Embryonic facial prominence (tissue), 1 donor: ENCODE measurements at regions not wholly inside any gene's neighbourhood (a gene's known extent, or its start where the extent isn't known, plus 50 kb on each side); places are given as distances from the start of the nearest gene placed in this dataset.
"Not testable (repeated sequence)": the region's sequence is repeated elsewhere in the genome, so short reads cannot be mapped to it uniquely, and the experiment has no call there.

ENCODE experiments used
- DNase-seq: peaks from one replicate; pipeline ENCODE4 v3.0.0-alpha.2; 2016; ENCODE audit errors: extremely low spot score

- no peak for DNase-seq
These were observed 530.7 kb upstream of the ADGRL2 start for GRCh38 chr1:81270051-81270450.

GRCh38 chr1:81264976-81265375 lies 535.8 kb upstream of the ADGRL2 start:
- no peak for DNase-seq

GRCh38 chr1:81259625-81260411 lies 540.9 kb upstream of the ADGRL2 start:
- DNase-seq = no peak

- DNase-seq = no peak
These were observed 546.2 kb upstream of the ADGRL2 start for GRCh38 chr1:81254560-81254959.

- DNase-seq = no peak
These were observed 546.7 kb upstream of the ADGRL2 start for GRCh38 chr1:81254068-81254467.

- no peak for DNase-seq
These were observed 548.1 kb upstream of the ADGRL2 start for GRCh38 chr1:81252471-81253151.

- not testable (repeated sequence) for DNase-seq
These were observed 549.9 kb upstream of the ADGRL2 start for GRCh38 chr1:81250825-81251224.

- not testable (repeated sequence) for DNase-seq
These were observed 555.5 kb upstream of the ADGRL2 start for GRCh38 chr1:81245084-81245715.

- not testable (repeated sequence) for DNase-seq
These were observed 556.1 kb upstream of the ADGRL2 start for GRCh38 chr1:81244612-81245011.

- no peak for DNase-seq
These were observed 558.6 kb upstream of the ADGRL2 start for GRCh38 chr1:81242103-81242502.

- no peak for DNase-seq
These were observed 562.6 kb upstream of the ADGRL2 start for GRCh38 chr1:81238129-81238528.

GRCh38 chr1:81237473-81238089 lies 563.2 kb upstream of the ADGRL2 start:
- DNase-seq = no peak

GRCh38 chr1:81234237-81234636 lies 566.5 kb upstream of the ADGRL2 start:
- no peak for DNase-seq

- no peak for DNase-seq
These were observed 567.1 kb upstream of the ADGRL2 start for GRCh38 chr1:81233591-81233990.

GRCh38 chr1:81232420-81232819 lies 568.3 kb upstream of the ADGRL2 start:
- peak; percentile 9 for DNase-seq

GRCh38 chr1:81231729-81232038 lies 569.0 kb upstream of the ADGRL2 start:
- DNase-seq = no peak

GRCh38 chr1:81230983-81231728 lies 569.6 kb upstream of the ADGRL2 start:
- no peak for DNase-seq

- DNase-seq = no peak
These were observed 571.8 kb upstream of the ADGRL2 start for GRCh38 chr1:81228926-81229325.

GRCh38 chr1:81226603-81226928 lies 574.2 kb upstream of the ADGRL2 start:
- DNase-seq = no peak

GRCh38 chr1:81225789-81226602 lies 574.7 kb upstream of the ADGRL2 start:
- DNase-seq = no peak

GRCh38 chr1:81224222-81224621 lies 576.5 kb upstream of the ADGRL2 start:
- no peak for DNase-seq
